Loucy (cell line): ENCODE measurements at regions not wholly inside any gene's neighbourhood (a gene's known extent, or its start where the extent isn't known, plus 50 kb on each side); places are given as distances from the start of the nearest gene placed in this dataset.

Experiments used
- H2AFZ ChIP-seq: fragments of 200-600 bp; sonication (generic); 2 replicates; pipeline ENCODE4 v1.6.0; 2016; ENCODE audit warnings: antibody characterized with exemption, mild to moderate bottlenecking, low read length, moderate library complexity
- H3F3A ChIP-seq: fragments of 200-600 bp; 2 replicates; pipeline ENCODE4 v1.6.0; 2016; ENCODE audit warnings: antibody characterized with exemption, low read depth, mild to moderate bottlenecking
- H3K27me3 ChIP-seq: fragments of 200-600 bp; sonication (generic); 2 replicates; pipeline ENCODE4 v1.6.1; 2014; ENCODE audit warnings: low read length, mild to moderate bottlenecking; ENCODE audit not compliant: insufficient read depth, poor library complexity, severe bottlenecking
- H3K36me3 ChIP-seq: fragments of 200-600 bp; sonication (generic); 2 replicates; pipeline ENCODE4 v1.6.1; 2016; ENCODE audit warnings: low read length; ENCODE audit not compliant: insufficient read depth
- H3K4me1 ChIP-seq: fragments of 200-600 bp; sonication (generic); 2 replicates; pipeline ENCODE4 v1.5.1; 2014; ENCODE audit warnings: low read length, mild to moderate bottlenecking; ENCODE audit not compliant: insufficient read depth, poor library complexity, severe bottlenecking
- H3K4me2 ChIP-seq: fragments of 200-600 bp; sonication (generic); 2 replicates; pipeline ENCODE4 v1.6.0; 2014; ENCODE audit warnings: antibody characterized with exemption, low read length, low read depth, mild to moderate bottlenecking; ENCODE audit not compliant: poor library complexity, severe bottlenecking
- H3K4me3 ChIP-seq: fragments of 200-600 bp; sonication (generic); 2 replicates; pipeline ENCODE4 v1.5.1; 2014; ENCODE audit warnings: low read length, mild to moderate bottlenecking, mixed read lengths; ENCODE audit not compliant: poor library complexity, severe bottlenecking
- H3K79me2 ChIP-seq: fragments of 200-600 bp; sonication (generic); 2 replicates; pipeline ENCODE4 v1.6.1; 2014; ENCODE audit warnings: low read length; ENCODE audit not compliant: insufficient read depth
- H3K9ac ChIP-seq: fragments of 200-600 bp; sonication (generic); 2 replicates; pipeline ENCODE4 v1.6.0; 2014; ENCODE audit warnings: mild to moderate bottlenecking, low read depth, low read length, moderate library complexity; ENCODE audit not compliant: poor library complexity, severe bottlenecking
- H3K9me2 ChIP-seq: fragments of 200-600 bp; sonication (generic); replicated peaks from 2 replicates; pipeline ENCODE4 v1.6.1; 2016; ENCODE audit warnings: low read depth, low read length, mixed read lengths
- H3K9me3 ChIP-seq: fragments of 200-600 bp; sonication (generic); 2 replicates; pipeline ENCODE4 v1.6.1; 2014; ENCODE audit warnings: mild to moderate bottlenecking, antibody characterized with exemption, low read length, low read depth; ENCODE audit not compliant: insufficient read depth
- H4K20me1 ChIP-seq: fragments of 200-600 bp; sonication (generic); 2 replicates; pipeline ENCODE4 v1.6.0; 2014; ENCODE audit warnings: antibody characterized with exemption, low read length, mild to moderate bottlenecking; ENCODE audit not compliant: insufficient read depth, poor library complexity, severe bottlenecking
- CTCF ChIP-seq: fragments of 200-600 bp; sonication (generic); conservative IDR thresholded peaks from 2 replicates; pipeline ENCODE4 v1.5.1; 2014; ENCODE audit warnings: mild to moderate bottlenecking, antibody characterized with exemption, low read length
- EZH2phosphoT487 ChIP-seq: fragments of 200-600 bp; IDR thresholded peaks from 2 replicates; pipeline ENCODE4 v1.6.1; 2018; ENCODE audit warnings: antibody characterized with exemption, mild to moderate bottlenecking, moderate library complexity, borderline replicate concordance

GRCh38 chr16:5468488-5468887, 370.9 kb upstream of the EEF2KMT start:
- Histone ChIP-seq H3K79me2 (no peaks in the 10 kb centered on the region), H3K9ac (no peak overlapping the region), H3F3A (no peaks in the 10 kb centered on the region), H3K9me2 (no peaks in the 10 kb centered on the region), H2AFZ (no peak overlapping the region), H3K9me3 (no peaks in the 10 kb centered on the region), H3K36me3 (no peaks in the 10 kb centered on the region), H3K27me3 (no peaks in the 10 kb centered on the region), H3K4me1 (no peaks in the 10 kb centered on the region), H3K4me3 (no peak overlapping the region), H3K4me2 (no peak overlapping the region), H4K20me1 (no peaks in the 10 kb centered on the region)
- TF ChIP-seq CTCF (no peak), EZH2phosphoT487 (no peak)

- H3F3A ChIP-seq, result no peaks in the 10 kb centered on the region
- H3K9me3 ChIP-seq, result no peaks in the 10 kb centered on the region
- H3K79me2 ChIP-seq, result no peaks in the 10 kb centered on the region
- H3K4me1 ChIP-seq, result no peaks in the 10 kb centered on the region
- no peaks in the 10 kb centered on the region for H3K9me2 ChIP-seq
- no peak overlapping the region for H3K9ac ChIP-seq
- H3K4me3 ChIP-seq, result no peak overlapping the region
- H4K20me1 ChIP-seq, result no peaks in the 10 kb centered on the region
- no peak for TF ChIP-seq CTCF
- no peak for TF ChIP-seq EZH2phosphoT487
- no peaks in the 10 kb centered on the region for H3K36me3 ChIP-seq
- no peak overlapping the region for H3K4me2 ChIP-seq
- no peaks in the 10 kb centered on the region for H3K27me3 ChIP-seq
- no peak overlapping the region for H2AFZ ChIP-seq
These were observed 370.0 kb upstream of the EEF2KMT start for GRCh38 chr16:5467552-5467951.

GRCh38 chr16:5466551-5466950, 369.0 kb upstream of the EEF2KMT start:
- Histone ChIP-seq H4K20me1 (no peaks in the 10 kb centered on the region), H3K4me1 (no peaks in the 10 kb centered on the region), H3K9me2 (no peaks in the 10 kb centered on the region), H3F3A (no peaks in the 10 kb centered on the region), H3K4me2 (no peak overlapping the region), H3K27me3 (no peaks in the 10 kb centered on the region), H3K9ac (no peak overlapping the region), H3K79me2 (no peaks in the 10 kb centered on the region), H3K36me3 (no peaks in the 10 kb centered on the region), H2AFZ (no peak overlapping the region), H3K9me3 (no peaks in the 10 kb centered on the region), H3K4me3 (no peak overlapping the region)
- TF ChIP-seq EZH2phosphoT487 (no peak), CTCF (no peak)
